ENCODE measurements at regions not wholly inside any gene's neighbourhood (a gene's known extent, or its start where the extent isn't known, plus 50 kb on each side); places are given as distances from the start of the nearest gene placed in this dataset.
A peak's percentile ranks its signal among the peaks of the same experiment; 100 is the strongest.

DNA sequence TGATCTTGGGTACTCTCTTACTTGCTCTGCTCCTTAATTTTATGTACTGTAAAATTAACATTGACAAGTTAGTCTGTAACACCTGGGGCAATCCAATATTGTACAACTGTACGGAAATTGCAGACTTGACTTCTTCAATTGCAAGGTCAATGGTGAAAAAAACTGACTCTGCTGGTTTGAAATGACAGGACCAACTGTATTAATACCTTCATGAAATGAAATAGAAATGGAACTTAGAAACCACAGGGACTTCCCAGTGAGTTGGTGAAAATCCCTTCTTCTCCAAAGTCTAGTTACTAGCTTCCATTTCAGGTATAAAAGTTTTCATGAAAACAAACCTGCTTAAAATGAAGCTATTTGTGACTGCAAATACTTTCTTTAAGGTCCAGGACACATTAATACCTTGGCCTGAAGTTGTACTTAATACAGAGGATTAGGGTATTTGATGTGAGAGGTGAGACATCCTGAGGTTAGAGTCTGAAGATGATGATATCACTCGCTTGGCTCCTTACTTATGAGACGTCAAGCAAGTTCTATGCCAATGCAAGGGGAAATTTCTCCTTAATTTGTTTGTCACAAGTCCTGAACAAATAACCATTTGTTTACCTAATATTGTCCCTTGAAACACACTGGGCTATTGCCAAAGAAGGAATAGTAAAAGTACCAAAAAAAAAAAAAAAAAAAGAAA is 226.2 kb upstream of the TP63 start (continued):
- TF ChIP-seq HSF1 (IDR thresholded peaks at IDR 0.05; ENCODE audit: low read depth, low read length) = no peak
- 0 out of 2 replicates have a peak, but pooled peaks have one; percentile 31 for TF ChIP-seq EED (IDR thresholded peaks at IDR 0.05; ENCODE audit: low read depth)

GRCh38 chr3:189406148-189406547 is 225.0 kb upstream of the TP63 start:
- ATAC-seq (no peak), DNase-seq (ENCODE audit: low read depth, low spot score) (no peak), FAIRE-seq (no peak)
- intact Hi-C loops (cut with micrococcal nuclease; ENCODE audit: unreplicated experiment) (loop anchor here (5.0 kb wide), 1 partner anchor 166 kb away; no protein-coding TSS in a partner anchor), in situ Hi-C loops (cut with MboI) (no loop called here)
- WGBS (ENCODE audit: insufficient coverage, insufficient replicate concordance, low lambda C conversion rate, missing lambda C conversion rate) = 100% methylated on average over 1 of the region's 1 CpG
- no peaks in the 10 kb centered on the region for H3K27me3 ChIP-seq (replicated peaks in 1 of 2; ENCODE audit: control insufficient read depth in 2 of 2, insufficient read depth in 2 of 2, low read length in 1 of 2)
- no peak overlapping the region for H3K4me2 ChIP-seq (ENCODE audit: control insufficient read depth, insufficient read depth)
- no peaks in the 10 kb centered on the region for H3K36me3 ChIP-seq (ENCODE audit: control insufficient read depth in 2 of 2, insufficient read depth in 2 of 2, low read length in 1 of 2)
- ChIA-PET CTCF (interaction anchor here (1.4 kb wide), 1 partner anchor 14 kb away, joined by 3 read pairs; no protein-coding TSS in a partner anchor), SMC1A (ENCODE audit: uncharacterized antibody, unreplicated experiment) (interaction anchor here (0.7 to 1.6 kb wide), 6 partner anchors 11 to 214 kb away, joined by 3 to 6 read pairs (median 4); no protein-coding TSS in a partner anchor), RAD21 (ENCODE audit: unreplicated experiment) (interaction anchor here (1.1 to 1.8 kb wide), 2 partner anchors 12 to 107 kb away, joined by 3 to 8 read pairs; no protein-coding TSS in a partner anchor), POLR2A (no interaction called here)
- H3K9ac ChIP-seq (ENCODE audit: control insufficient read depth, insufficient read depth, low read length) = no peak overlapping the region
- BruUV-seq (replicated peaks) = no TSS peak
- no peaks in the 10 kb centered on the region for H4K20me1 ChIP-seq (ENCODE audit: control insufficient read depth, insufficient read depth)
- no peak overlapping the region for H3K27ac ChIP-seq (ENCODE audit: control insufficient read depth, insufficient read depth)
- H3K4me3 ChIP-seq = no peak overlapping the region
- peaks cover 3% of the 10 kb centered on the region; the same call in 2 of the 3 replicates for H3K9me3 ChIP-seq (replicated peaks; ENCODE audit: control insufficient read depth, insufficient read depth, low read length)
- H3K79me2 ChIP-seq (ENCODE audit: control insufficient read depth, insufficient read depth, low read length) = no peaks in the 10 kb centered on the region
- no peaks in the 10 kb centered on the region for H3K4me1 ChIP-seq (ENCODE audit: control insufficient read depth, insufficient read depth, low read length)
- H2AFZ ChIP-seq (ENCODE audit: control insufficient read depth, low read depth, low read length) = no peak overlapping the region
- TF ChIP-seq MYC (IDR thresholded peaks at IDR 0.05; ENCODE audit: insufficient read depth, insufficient read length, insufficient replicate concordance, low read length, severe bottlenecking) (no peak), NFIC (IDR thresholded peaks at IDR 0.05; ENCODE audit: low read depth, low read length) (no peak), NFYB (IDR thresholded peaks at IDR 0.05; ENCODE audit: insufficient read depth, low read depth, low read length) (no peak), ATF2 (IDR thresholded peaks at IDR 0.05; ENCODE audit: low read length) (no peak), STAT1 (conservative IDR thresholded peaks at IDR 0.05) (no peak), MEF2A (IDR thresholded peaks at IDR 0.05; ENCODE audit: insufficient read depth, low read depth, low read length) (no peak), RUNX3 (IDR thresholded peaks at IDR 0.05; ENCODE audit: low read length) (no peak), STAT3 (IDR thresholded peaks at IDR 0.05; ENCODE audit: low read depth, low read length) (no peak), IKZF1 (conservative IDR thresholded peaks at IDR 0.05) (no peak), BCL11A (IDR thresholded peaks at IDR 0.05; ENCODE audit: low read depth, low read length) (no peak), NR2C2 (IDR thresholded peaks at IDR 0.05; ENCODE audit: borderline replicate concordance, control insufficient read depth, insufficient read length, low read depth) (no peak), EP300 (IDR thresholded peaks at IDR 0.05; ENCODE audit: borderline replicate concordance in 1 of 2, control insufficient read depth in 1 of 2, low read depth in 2 of 2, low read length in 2 of 2) (no peak), SMAD5 (IDR thresholded peaks at IDR 0.05; ENCODE audit: low read depth) (no peak), CBX5 (IDR thresholded peaks at IDR 0.05; ENCODE audit: low read depth) (no peak), FOXM1 (IDR thresholded peaks at IDR 0.05; ENCODE audit: low read depth, low read length) (no peak), EZH2 (IDR thresholded peaks at IDR 0.05; ENCODE audit: borderline replicate concordance, control insufficient read depth, low read depth, low read length) (no peak)
- TF ChIP-seq, protein P1, sequence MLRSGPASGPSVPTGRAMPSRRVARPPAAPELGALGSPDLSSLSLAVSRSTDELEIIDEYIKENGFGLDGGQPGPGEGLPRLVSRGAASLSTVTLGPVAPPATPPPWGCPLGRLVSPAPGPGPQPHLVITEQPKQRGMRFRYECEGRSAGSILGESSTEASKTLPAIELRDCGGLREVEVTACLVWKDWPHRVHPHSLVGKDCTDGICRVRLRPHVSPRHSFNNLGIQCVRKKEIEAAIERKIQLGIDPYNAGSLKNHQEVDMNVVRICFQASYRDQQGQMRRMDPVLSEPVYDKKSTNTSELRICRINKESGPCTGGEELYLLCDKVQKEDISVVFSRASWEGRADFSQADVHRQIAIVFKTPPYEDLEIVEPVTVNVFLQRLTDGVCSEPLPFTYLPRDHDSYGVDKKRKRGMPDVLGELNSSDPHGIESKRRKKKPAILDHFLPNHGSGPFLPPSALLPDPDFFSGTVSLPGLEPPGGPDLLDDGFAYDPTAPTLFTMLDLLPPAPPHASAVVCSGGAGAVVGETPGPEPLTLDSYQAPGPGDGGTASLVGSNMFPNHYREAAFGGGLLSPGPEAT (IDR thresholded peaks at IDR 0.05; ENCODE audit: low read depth) = no peak

Measured in GM12878 (cell line).